CD14-positive monocyte (primary cell): ENCODE measurements at regions not wholly inside any gene's neighbourhood (a gene's known extent, or its start where the extent isn't known, plus 50 kb on each side); places are given as distances from the start of the nearest gene placed in this dataset.

Source experiments
- DNase-seq, 3 donors: peaks; one replicate each; pipeline ENCODE4 v3.0.0-alpha.2; 2011 to 2022
- H2AFZ ChIP-seq: 2 replicates; pipeline ENCODE4 v1.6.0; 2012; ENCODE audit warnings: mild to moderate bottlenecking, low read depth, low read length, inconsistent platforms; ENCODE audit not compliant: insufficient read depth, poor library complexity, severe bottlenecking
- H3K27ac ChIP-seq, 2 donors: 1 replicate in 1 of 2; 2 replicates in 1 of 2; pipeline ENCODE4 v1.5.1; 2012 to 2013; ENCODE audit warnings: low read length in 2 of 2, control low read depth in 1 of 2, inconsistent platforms in 1 of 2, low read depth in 1 of 2, mild to moderate bottlenecking in 1 of 2
- H3K27me3 ChIP-seq, 2 donors: one replicate each; pipeline versions ENCODE4 v1.6.0 to v1.6.1; 2011 to 2013; ENCODE audit warnings: low read length in 2 of 2; ENCODE audit not compliant: control insufficient read depth in 2 of 2, insufficient read depth in 2 of 2
- H3K36me3 ChIP-seq, 2 donors: replicated peaks in 1 of 2; 1 replicate in 1 of 2; 2 replicates in 1 of 2; pipeline versions ENCODE4 v1.5.1 to v1.6.1; 2012 to 2013; ENCODE audit warnings: low read length in 2 of 2, control low read depth in 1 of 2, inconsistent platforms in 1 of 2, mild to moderate bottlenecking in 1 of 2; ENCODE audit not compliant: insufficient read depth in 2 of 2, control insufficient read depth in 1 of 2
- H3K4me1 ChIP-seq, 2 donors: 1 replicate in 1 of 2; 2 replicates in 1 of 2; pipeline versions ENCODE4 v1.5.1 to v1.6.1; 2012 to 2013; ENCODE audit warnings: low read length in 2 of 2, control low read depth in 1 of 2, inconsistent platforms in 1 of 2, mild to moderate bottlenecking in 1 of 2, moderate library complexity in 1 of 2; ENCODE audit not compliant: insufficient read depth in 2 of 2, control insufficient read depth in 1 of 2
- H3K4me2 ChIP-seq: replicated peaks from 2 replicates; pipeline ENCODE3; 2012; ENCODE audit warnings: low read length, moderate library complexity, mild to moderate bottlenecking; ENCODE audit not compliant: poor library complexity, severe bottlenecking; ENCODE audit errors: extremely low read depth
- H3K4me3 ChIP-seq, 3 experiments: fragments of 200-600 bp in 1 of 3; sonication (generic) in 1 of 3; replicated peaks in 1 of 3; 1 replicate in 2 of 3; 2 replicates in 1 of 3; pipeline ENCODE4 v1.5.1; 2011 to 2013; ENCODE audit warnings: low read length in 3 of 3, mild to moderate bottlenecking in 3 of 3, control low read depth in 2 of 3, low read depth in 2 of 3, inconsistent platforms in 1 of 3, moderate library complexity in 1 of 3
- H3K79me2 ChIP-seq: 2 replicates; pipeline ENCODE4 v1.6.0; 2012; ENCODE audit warnings: mild to moderate bottlenecking, control low read depth, inconsistent platforms, low read length, moderate library complexity; ENCODE audit not compliant: insufficient read depth
- H3K9ac ChIP-seq: 2 replicates; pipeline ENCODE4 v1.6.0; 2017; ENCODE audit warnings: low read length, mild to moderate bottlenecking; ENCODE audit not compliant: insufficient read depth, poor library complexity, severe bottlenecking
- H3K9me3 ChIP-seq, 2 donors: replicated peaks in 1 of 2; 1 replicate in 1 of 2; 2 replicates in 1 of 2; pipeline versions ENCODE4 v1.5.1 to v1.6.1; 2012 to 2013; ENCODE audit warnings: low read length in 2 of 2, control low read depth in 1 of 2; ENCODE audit not compliant: control insufficient read depth in 1 of 2, insufficient read depth in 1 of 2
- H4K20me1 ChIP-seq: 2 replicates; pipeline ENCODE4 v1.6.0; 2012; ENCODE audit warnings: mild to moderate bottlenecking, low read length, control low read depth, moderate library complexity; ENCODE audit not compliant: insufficient read depth
- H3K27ac Mint-ChIP-seq, 7 donors: one replicate each; pipeline ENCODE4 v1.8.0; 2020; ENCODE audit warnings: mild to moderate bottlenecking in 7 of 7, mixed read lengths in 7 of 7, moderate library complexity in 6 of 7, inconsistent platforms in 2 of 7
- H3K27me3 Mint-ChIP-seq, 3 donors: one replicate each; pipeline ENCODE4 v1.8.0; 2021 to 2022; ENCODE audit warnings: low read depth in 3 of 3, mild to moderate bottlenecking in 3 of 3, mixed read lengths in 3 of 3, moderate library complexity in 3 of 3, inconsistent platforms in 1 of 3
- H3K36me3 Mint-ChIP-seq, 2 donors: one replicate each; pipeline ENCODE4 v1.8.0; 2020; ENCODE audit warnings: mixed read lengths in 2 of 2, inconsistent platforms in 1 of 2, mild to moderate bottlenecking in 1 of 2
- H3K4me1 Mint-ChIP-seq: one replicate; pipeline ENCODE4 v1.8.0; 2020; ENCODE audit warnings: mild to moderate bottlenecking, mixed read lengths
- H3K4me3 Mint-ChIP-seq, 2 donors: one replicate each; pipeline ENCODE4 v1.8.0; 2020; ENCODE audit warnings: mild to moderate bottlenecking in 2 of 2, mixed read lengths in 2 of 2, moderate library complexity in 1 of 2
- H3K9me3 Mint-ChIP-seq, 7 donors: one replicate each; pipeline ENCODE4 v1.8.0; 2020 to 2022; ENCODE audit warnings: mixed read lengths in 7 of 7, mild to moderate bottlenecking in 6 of 7, moderate library complexity in 6 of 7, inconsistent platforms in 2 of 7
- WGBS: methylation state at CpG from one replicate; pipeline ENCODE4 v1.1.5; 2013; ENCODE audit warnings: missing lambda C conversion rate; ENCODE audit not compliant: insufficient coverage; 5-methylcytosine and 5-hydroxymethylcytosine counted together
- intact Hi-C, 2 donors: fragments of 100-400 bp; cut with micrococcal nuclease; formaldehyde crosslinking; loops; one replicate each; pipeline versions ENCODE4 v1.15.0 to v1.15.1; 2023
- TF ChIP-seq, protein P1 (sequence below): fragments of 200-600 bp; IDR thresholded peaks from one replicate; pipeline ENCODE4 v1.8.0; 2022; ENCODE audit warnings: antibody characterized with exemption, mild to moderate bottlenecking

DNA sequence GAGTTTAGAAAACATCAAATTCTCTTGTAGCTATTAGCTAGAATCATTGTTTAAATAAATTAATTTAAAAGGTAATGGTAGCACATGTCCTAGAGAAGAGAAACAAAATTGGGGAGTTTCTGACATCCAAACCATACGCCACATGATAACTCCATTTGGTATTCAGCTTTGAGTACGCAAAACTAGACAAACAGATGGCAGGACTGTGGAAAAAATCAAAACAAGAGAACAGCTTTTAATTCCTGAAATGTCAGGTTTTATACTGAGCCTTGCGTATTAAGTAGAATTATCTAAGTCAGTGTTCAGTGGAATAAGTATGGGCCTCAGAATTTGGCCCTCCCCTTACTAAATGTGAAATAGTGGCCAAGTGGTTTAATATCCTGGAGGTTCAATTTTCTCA is 82.4 kb upstream of the PDE1A start:
- Histone ChIP-seq H3K9me3 (peaks cover 0 to 4% of the 10 kb centered on the region in 2 donors), H3K9ac (no peak overlapping the region), H3K4me3 (no peak overlapping the region), H3K27ac (no peak overlapping the region), H4K20me1 (no peaks in the 10 kb centered on the region), H3K27me3 (no peaks in the 10 kb centered on the region), H3K79me2 (no peaks in the 10 kb centered on the region), H3K4me2 (no peak overlapping the region), H3K4me1 (no peaks in the 10 kb centered on the region), H3K36me3 (no peaks in the 10 kb centered on the region), H2AFZ (no peak overlapping the region)
- intact Hi-C loops = no loop called here
- DNase-seq = no peak
- Mint-ChIP-seq H3K4me3 (no peak overlapping the region), H3K27ac (no peak overlapping the region), H3K36me3 (no peaks in the 10 kb centered on the region), H3K4me1 (no peaks in the 10 kb centered on the region), H3K9me3 (peaks cover 0 to 6% (median 1%) of the 10 kb centered on the region in 7 donors), H3K27me3 (no peaks in the 10 kb centered on the region)
- TF ChIP-seq, protein P1, sequence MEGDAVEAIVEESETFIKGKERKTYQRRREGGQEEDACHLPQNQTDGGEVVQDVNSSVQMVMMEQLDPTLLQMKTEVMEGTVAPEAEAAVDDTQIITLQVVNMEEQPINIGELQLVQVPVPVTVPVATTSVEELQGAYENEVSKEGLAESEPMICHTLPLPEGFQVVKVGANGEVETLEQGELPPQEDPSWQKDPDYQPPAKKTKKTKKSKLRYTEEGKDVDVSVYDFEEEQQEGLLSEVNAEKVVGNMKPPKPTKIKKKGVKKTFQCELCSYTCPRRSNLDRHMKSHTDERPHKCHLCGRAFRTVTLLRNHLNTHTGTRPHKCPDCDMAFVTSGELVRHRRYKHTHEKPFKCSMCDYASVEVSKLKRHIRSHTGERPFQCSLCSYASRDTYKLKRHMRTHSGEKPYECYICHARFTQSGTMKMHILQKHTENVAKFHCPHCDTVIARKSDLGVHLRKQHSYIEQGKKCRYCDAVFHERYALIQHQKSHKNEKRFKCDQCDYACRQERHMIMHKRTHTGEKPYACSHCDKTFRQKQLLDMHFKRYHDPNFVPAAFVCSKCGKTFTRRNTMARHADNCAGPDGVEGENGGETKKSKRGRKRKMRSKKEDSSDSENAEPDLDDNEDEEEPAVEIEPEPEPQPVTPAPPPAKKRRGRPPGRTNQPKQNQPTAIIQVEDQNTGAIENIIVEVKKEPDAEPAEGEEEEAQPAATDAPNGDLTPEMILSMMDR = no peak
- WGBS = 100% methylated on average over 2 of the region's 3 CpGs

- Histone ChIP-seq H3K79me2 (no peaks in the 10 kb centered on the region), H4K20me1 (no peaks in the 10 kb centered on the region), H3K9ac (no peak overlapping the region), H3K4me3 (no peak overlapping the region), H3K9me3 (no peaks in the 10 kb centered on the region), H3K36me3 (no peaks in the 10 kb centered on the region), H3K4me1 (no peaks in the 10 kb centered on the region), H2AFZ (no peak overlapping the region), H3K4me2 (no peak overlapping the region), H3K27ac (no peak overlapping the region), H3K27me3 (no peaks in the 10 kb centered on the region)
- Mint-ChIP-seq H3K9me3 (peaks cover 0 to 4% (median 0%) of the 10 kb centered on the region in 7 donors), H3K27ac (no peak overlapping the region), H3K4me3 (no peak overlapping the region), H3K4me1 (peaks cover 11% of the 10 kb centered on the region), H3K36me3 (no peaks in the 10 kb centered on the region), H3K27me3 (no peaks in the 10 kb centered on the region)
- DNase-seq = no peak
- TF ChIP-seq, protein P1 = no peak
- WGBS = no CpG with 5 or more reads among the region's 9 CpGs
- intact Hi-C loops = no loop called here
These were observed 94.9 kb upstream of the PDE1A start for GRCh38 chr2:182521453-182522404.
